Hippocampal formation (tissue), 2 donors: ENCODE measurements at regions not wholly inside any gene's neighbourhood (a gene's known extent, or its start where the extent isn't known, plus 50 kb on each side); places are given as distances from the start of the nearest gene placed in this dataset.
"Not testable (repeated sequence)": the region's sequence is repeated elsewhere in the genome, so short reads cannot be mapped to it uniquely, and the experiment has no call there.

Experiments used
- DNase-seq, 2 donors: peaks; one replicate each; lab custom pipeline; 2025; lab: John Stamatoyannopoulos, UW

GRCh38 chr16:26394409-26394808 lies 672.3 kb upstream of the C16orf82 start:
- DNase-seq, result no peak

GRCh38 chr16:26395700-26396099 lies 671.0 kb upstream of the C16orf82 start:
- DNase-seq, result peak in 1 of 2 donors; percentile 8

- DNase-seq, result no peak
Observed at GRCh38 chr16:26396511-26397235, 670.1 kb upstream of the C16orf82 start.

- DNase-seq, result no peak
Observed at GRCh38 chr16:26413780-26414179, 652.9 kb upstream of the C16orf82 start.

GRCh38 chr16:26419458-26419857 lies 647.3 kb upstream of the C16orf82 start:
- not testable (repeated sequence) for DNase-seq

- DNase-seq, result no peak
Observed at GRCh38 chr16:26430618-26431017, 636.1 kb upstream of the C16orf82 start.

- no peak for DNase-seq
Observed at GRCh38 chr16:26433807-26434206, 632.9 kb upstream of the C16orf82 start.

- no peak for DNase-seq
Observed at GRCh38 chr16:26441178-26441577, 625.5 kb upstream of the C16orf82 start.

- DNase-seq, result no peak
Observed at GRCh38 chr16:26442321-26442720, 624.4 kb upstream of the C16orf82 start.

GRCh38 chr16:26447570-26447969 lies 619.2 kb upstream of the C16orf82 start:
- DNase-seq, result no peak

GRCh38 chr16:26453215-26453614 lies 613.5 kb upstream of the C16orf82 start:
- no peak for DNase-seq

- DNase-seq, result no peak
Observed at GRCh38 chr16:26454102-26454501, 612.6 kb upstream of the C16orf82 start.

- no peak for DNase-seq
Observed at GRCh38 chr16:26456074-26456473, 610.7 kb upstream of the C16orf82 start.

- DNase-seq, result peak in 1 of 2 donors; percentile 26
Observed at GRCh38 chr16:26457095-26457494, 609.6 kb upstream of the C16orf82 start.

GRCh38 chr16:26457882-26458281 lies 608.8 kb upstream of the C16orf82 start:
- DNase-seq, result no peak

- no peak for DNase-seq
Observed at GRCh38 chr16:26464576-26465266, 602.0 kb upstream of the C16orf82 start.

- DNase-seq, result not testable (repeated sequence)
Observed at GRCh38 chr16:26474405-26474804, 592.3 kb upstream of the C16orf82 start.

- no peak for DNase-seq
Observed at GRCh38 chr16:26475596-26475995, 591.1 kb upstream of the C16orf82 start.

GRCh38 chr16:26491101-26491670 lies 575.5 kb upstream of the C16orf82 start:
- DNase-seq, result no peak

- no peak for DNase-seq
Observed at GRCh38 chr16:26491962-26492361, 574.8 kb upstream of the C16orf82 start.

- no peak for DNase-seq
Observed at GRCh38 chr16:26493751-26494150, 573.0 kb upstream of the C16orf82 start.

GRCh38 chr16:26497896-26498295 lies 568.8 kb upstream of the C16orf82 start:
- no peak for DNase-seq

- no peak for DNase-seq
Observed at GRCh38 chr16:26500326-26500725, 566.4 kb upstream of the C16orf82 start.
